Testis (tissue), 2 donors: ENCODE measurements at regions not wholly inside any gene's neighbourhood (a gene's known extent, or its start where the extent isn't known, plus 50 kb on each side); places are given as distances from the start of the nearest gene placed in this dataset.

Experiments
- CTCF ChIP-seq, 3 experiments: fragments of 450-650 bp in 2 of 3; fragments of 200-600 bp in 1 of 3; sonication (generic) in 1 of 3; IDR thresholded peaks; one replicate each; pipeline ENCODE4 v1.5.1; 2016 to 2019; ENCODE audit warnings: antibody characterized with exemption in 3 of 3, mild to moderate bottlenecking in 2 of 3, moderate library complexity in 1 of 3
- POLR2A ChIP-seq: fragments of 450-650 bp; IDR thresholded peaks from one replicate; pipeline ENCODE4 v1.6.1; 2017; ENCODE audit warnings: antibody characterized with exemption, mild to moderate bottlenecking, moderate library complexity

- TF ChIP-seq CTCF (IDR thresholded peaks at IDR 0.05): no peak
- no peak for TF ChIP-seq POLR2A
Measured at GRCh38 chr15:80321853-80322252, 69.8 kb upstream of the CTXND1 start.
